HUES6 (cell line): ENCODE measurements at regions not wholly inside any gene's neighbourhood (a gene's known extent, or its start where the extent isn't known, plus 50 kb on each side); places are given as distances from the start of the nearest gene placed in this dataset.
"Not testable (repeated sequence)": the region's sequence is repeated elsewhere in the genome, so short reads cannot be mapped to it uniquely, and the experiment has no call there.

Experiments
- H3K27ac ChIP-seq: 2 replicates; pipeline ENCODE4 v1.7.0; 2013; ENCODE audit warnings: low read depth, mild to moderate bottlenecking, low read length, inconsistent platforms
- H3K27me3 ChIP-seq: 2 replicates; pipeline ENCODE4 v1.6.1; 2013; ENCODE audit warnings: low read length; ENCODE audit not compliant: control insufficient read depth, insufficient read depth
- H3K36me3 ChIP-seq: 2 replicates; pipeline ENCODE4 v1.6.1; 2013; ENCODE audit warnings: low read length; ENCODE audit not compliant: control insufficient read depth, insufficient read depth
- H3K4me1 ChIP-seq: 2 replicates; pipeline ENCODE4 v1.6.1; 2013; ENCODE audit warnings: low read length; ENCODE audit not compliant: control insufficient read depth, insufficient read depth
- H3K4me3 ChIP-seq: 2 replicates; pipeline ENCODE4 v1.5.1; 2013; ENCODE audit warnings: low read depth, low read length
- H3K9ac ChIP-seq: one replicate; pipeline ENCODE4 v1.6.1; 2013; ENCODE audit warnings: mild to moderate bottlenecking, low read length
- H3K9me3 ChIP-seq: 2 replicates; pipeline ENCODE4 v1.6.1; 2013; ENCODE audit warnings: low read depth, low read length; ENCODE audit not compliant: control insufficient read depth, insufficient read depth

GRCh38 chr22:44650806-44651205 is 51.2 kb upstream of the PRR5 start:
- Histone ChIP-seq H3K27me3 (no peaks in the 10 kb centered on the region), H3K36me3 (no peaks in the 10 kb centered on the region), H3K9ac (no peak overlapping the region), H3K27ac (no peak overlapping the region), H3K4me3 (no peak overlapping the region), H3K9me3 (no peaks in the 10 kb centered on the region), H3K4me1 (no peaks in the 10 kb centered on the region)

- H3K27ac ChIP-seq = no peak overlapping the region
Measured at GRCh38 chr22:44648821-44649565, 53.0 kb upstream of the PRR5 start.

GRCh38 chr22:44648085-44648820 is 53.8 kb upstream of the PRR5 start:
- Histone ChIP-seq H3K4me1 (no peaks in the 10 kb centered on the region), H3K9ac (no peak overlapping the region), H3K27me3 (no peaks in the 10 kb centered on the region; the same call in 1 of the 2 replicates), H3K27ac (no peak overlapping the region), H3K4me3 (no peak overlapping the region), H3K36me3 (no peaks in the 10 kb centered on the region), H3K9me3 (no peaks in the 10 kb centered on the region; the same call in 1 of the 2 replicates)

More at GRCh38 chr22:44648821-44649565, 53.0 kb upstream of the PRR5 start:
- H3K27me3 ChIP-seq = no peaks in the 10 kb centered on the region; the same call in 1 of the 2 replicates
- no peak overlapping the region for H3K9ac ChIP-seq
- H3K4me1 ChIP-seq = no peaks in the 10 kb centered on the region
- no peaks in the 10 kb centered on the region; the same call in 1 of the 2 replicates for H3K9me3 ChIP-seq
- no peak overlapping the region for H3K4me3 ChIP-seq
- H3K36me3 ChIP-seq = no peaks in the 10 kb centered on the region

GRCh38 chr22:44647141-44647540 is 54.9 kb upstream of the PRR5 start:
- Histone ChIP-seq H3K9me3 (no peaks in the 10 kb centered on the region; the same call in 1 of the 2 replicates), H3K36me3 (no peaks in the 10 kb centered on the region), H3K4me3 (no peak overlapping the region), H3K27ac (no peak overlapping the region), H3K27me3 (no peaks in the 10 kb centered on the region; the same call in 1 of the 2 replicates), H3K4me1 (no peaks in the 10 kb centered on the region), H3K9ac (no peak overlapping the region)

GRCh38 chr22:44646668-44647067 is 55.3 kb upstream of the PRR5 start:
- H3K27ac ChIP-seq = no peak overlapping the region
- H3K9ac ChIP-seq = no peak overlapping the region
- H3K9me3 ChIP-seq = no peaks in the 10 kb centered on the region; the same call in 1 of the 2 replicates
- H3K27me3 ChIP-seq = no peaks in the 10 kb centered on the region; the same call in 1 of the 2 replicates
- no peaks in the 10 kb centered on the region for H3K4me1 ChIP-seq
- H3K4me3 ChIP-seq = no peak overlapping the region
- no peaks in the 10 kb centered on the region for H3K36me3 ChIP-seq

GRCh38 chr22:44646141-44646540 is 55.9 kb upstream of the PRR5 start:
- no peak overlapping the region for H3K9ac ChIP-seq

GRCh38 chr22:44645531-44645930 is 56.5 kb upstream of the PRR5 start:
- H3K9me3 ChIP-seq = no peaks in the 10 kb centered on the region; the same call in 1 of the 2 replicates
- no peak overlapping the region for H3K4me3 ChIP-seq
- H3K4me1 ChIP-seq = no peaks in the 10 kb centered on the region
- no peak overlapping the region for H3K9ac ChIP-seq
- no peaks in the 10 kb centered on the region for H3K36me3 ChIP-seq
- H3K27me3 ChIP-seq = no peaks in the 10 kb centered on the region; the same call in 1 of the 2 replicates
- H3K27ac ChIP-seq = no peak overlapping the region

More at GRCh38 chr22:44646141-44646540, 55.9 kb upstream of the PRR5 start:
- H3K9me3 ChIP-seq = no peaks in the 10 kb centered on the region; the same call in 1 of the 2 replicates
- no peaks in the 10 kb centered on the region; the same call in 1 of the 2 replicates for H3K27me3 ChIP-seq
- no peaks in the 10 kb centered on the region for H3K4me1 ChIP-seq
- H3K36me3 ChIP-seq = no peaks in the 10 kb centered on the region
- H3K27ac ChIP-seq = no peak overlapping the region
- no peak overlapping the region for H3K4me3 ChIP-seq

- H3K27me3 ChIP-seq = no peaks in the 10 kb centered on the region; the same call in 1 of the 2 replicates
- H3K27ac ChIP-seq = no peak overlapping the region
- H3K4me1 ChIP-seq = no peaks in the 10 kb centered on the region
- H3K9me3 ChIP-seq = no peaks in the 10 kb centered on the region; the same call in 1 of the 2 replicates
- H3K36me3 ChIP-seq = no peaks in the 10 kb centered on the region
- no peak overlapping the region for H3K9ac ChIP-seq
- H3K4me3 ChIP-seq = no peak overlapping the region
Measured at GRCh38 chr22:44645083-44645482, 56.9 kb upstream of the PRR5 start.

GRCh38 chr22:44643526-44644101 is 58.4 kb upstream of the PRR5 start:
- not testable (repeated sequence) for H3K4me3 ChIP-seq, H3K4me1 ChIP-seq, H3K27ac ChIP-seq, H3K36me3 ChIP-seq, H3K9ac ChIP-seq, H3K27me3 ChIP-seq, H3K9me3 ChIP-seq

- no peaks in the 10 kb centered on the region; the same call in 1 of the 2 replicates for H3K9me3 ChIP-seq
- H3K36me3 ChIP-seq = no peaks in the 10 kb centered on the region
- H3K4me3 ChIP-seq = no peak overlapping the region
- no peak overlapping the region for H3K9ac ChIP-seq
- H3K4me1 ChIP-seq = no peaks in the 10 kb centered on the region
- no peak overlapping the region for H3K27ac ChIP-seq
- H3K27me3 ChIP-seq = no peaks in the 10 kb centered on the region; the same call in 1 of the 2 replicates
Measured at GRCh38 chr22:44642096-44642644, 59.8 kb upstream of the PRR5 start.
